GM21529 (cell line): ENCODE measurements at regions not wholly inside any gene's neighbourhood (a gene's known extent, or its start where the extent isn't known, plus 50 kb on each side); places are given as distances from the start of the nearest gene placed in this dataset.
"Not testable (repeated sequence)": the region's sequence is repeated elsewhere in the genome, so short reads cannot be mapped to it uniquely, and the experiment has no call there.

ENCODE experiments used
- ATAC-seq: cut with Tn5 transposase; IDR thresholded peaks from one replicate; pipeline ENCODE4 v1.9.1; 2021; ENCODE audit not compliant: unreplicated experiment

GRCh38 chr20:47980336-47981177 is 195.3 kb upstream of the SULF2 start:
- ATAC-seq, result no peak

GRCh38 chr20:47979361-47980095 is 194.2 kb upstream of the SULF2 start:
- not testable (repeated sequence) for ATAC-seq

- not testable (repeated sequence) for ATAC-seq
These were observed 193.3 kb upstream of the SULF2 start for GRCh38 chr20:47978428-47979120.

GRCh38 chr20:47977789-47978252 is 192.5 kb upstream of the SULF2 start:
- ATAC-seq, result not testable (repeated sequence)

- not testable (repeated sequence) for ATAC-seq
These were observed 191.9 kb upstream of the SULF2 start for GRCh38 chr20:47977017-47977788.

- no peak for ATAC-seq
These were observed 189.1 kb upstream of the SULF2 start for GRCh38 chr20:47974234-47974878.

GRCh38 chr20:47973519-47974233 is 188.4 kb upstream of the SULF2 start:
- no peak for ATAC-seq

GRCh38 chr20:47972916-47973309 is 187.6 kb upstream of the SULF2 start:
- no peak for ATAC-seq

- not testable (repeated sequence) for ATAC-seq
These were observed 187.1 kb upstream of the SULF2 start for GRCh38 chr20:47972297-47972915.

GRCh38 chr20:47971058-47971791 is 185.9 kb upstream of the SULF2 start:
- no peak for ATAC-seq

- ATAC-seq, result no peak
These were observed 185.1 kb upstream of the SULF2 start for GRCh38 chr20:47970282-47970903.

- no peak for ATAC-seq
These were observed 184.1 kb upstream of the SULF2 start for GRCh38 chr20:47969426-47969825.

GRCh38 chr20:47968541-47969310 is 183.4 kb upstream of the SULF2 start:
- ATAC-seq, result no peak

GRCh38 chr20:47964149-47964548 is 178.9 kb upstream of the SULF2 start:
- no peak for ATAC-seq

- ATAC-seq, result no peak
These were observed 177.7 kb upstream of the SULF2 start for GRCh38 chr20:47963022-47963421.

- ATAC-seq, result no peak
These were observed 177.1 kb upstream of the SULF2 start for GRCh38 chr20:47962286-47962963.
